ENCODE measurements at regions not wholly inside any gene's neighbourhood (a gene's known extent, or its start where the extent isn't known, plus 50 kb on each side); places are given as distances from the start of the nearest gene placed in this dataset.

- no peak for DNase-seq (ENCODE audit: low spot score)
- no peak overlapping the region for H3K4me3 ChIP-seq (ENCODE audit: low read depth, low read length, poor library complexity, severe bottlenecking)
- no peaks in the 10 kb centered on the region for H3K9me3 ChIP-seq (ENCODE audit: low read length)
- CTCF ChIA-PET (ENCODE audit: unreplicated experiment), result no interaction called here
- TF ChIP-seq CTCF (conservative IDR thresholded peaks at IDR 0.05; ENCODE audit: low read length), result no peak
- TF ChIP-seq EZH2phosphoT487 (IDR thresholded peaks at IDR 0.05; ENCODE audit: borderline replicate concordance, low read depth, low read length), result no peak
- intact Hi-C loops (cut with micrococcal nuclease; ENCODE audit: unreplicated experiment), result no loop called here
- H2AFZ ChIP-seq (ENCODE audit: low read length), result no peak overlapping the region
- no peak overlapping the region for H3K4me2 ChIP-seq (ENCODE audit: low read length)
- H3K9me2 ChIP-seq (ENCODE audit: insufficient read depth, low read length), result no peaks in the 10 kb centered on the region
- H3K79me2 ChIP-seq (ENCODE audit: insufficient read depth, low read depth, low read length), result no peaks in the 10 kb centered on the region
- no peak overlapping the region for H3K27ac ChIP-seq (ENCODE audit: low read depth, low read length, poor library complexity, severe bottlenecking)
- POLR2A ChIA-PET, result interaction anchor here (0.6 to 1.8 kb wide), 2 partner anchors 9 to 265 kb away, joined by 3 read pairs; no protein-coding TSS in a partner anchor
- H3K36me3 ChIP-seq (ENCODE audit: insufficient read depth, low read length), result no peaks in the 10 kb centered on the region
- no peaks in the 10 kb centered on the region for H3K4me1 ChIP-seq (ENCODE audit: insufficient read depth, low read length, poor library complexity, severe bottlenecking)
- no peaks in the 10 kb centered on the region for H4K20me1 ChIP-seq (ENCODE audit: insufficient read depth, low read length)
- BruUV-seq (replicated peaks), result no TSS peak
Observed at GRCh38 chr4:15295421-15296162, 132.2 kb upstream of the C1QTNF7 start.

- no peak overlapping the region for H3K27ac ChIP-seq (ENCODE audit: low read depth, low read length, poor library complexity, severe bottlenecking)
- ChIA-PET CTCF (ENCODE audit: unreplicated experiment) (no interaction called here), POLR2A (no interaction called here)
- no peaks in the 10 kb centered on the region for H4K20me1 ChIP-seq (ENCODE audit: insufficient read depth, low read length)
- H2AFZ ChIP-seq (ENCODE audit: low read length), result no peak overlapping the region
- DNase-seq (ENCODE audit: low spot score), result no peak
- TF ChIP-seq CTCF (conservative IDR thresholded peaks at IDR 0.05; ENCODE audit: low read length) (no peak), EZH2phosphoT487 (IDR thresholded peaks at IDR 0.05; ENCODE audit: borderline replicate concordance, low read depth, low read length) (no peak)
- H3K9me3 ChIP-seq (ENCODE audit: low read length), result no peaks in the 10 kb centered on the region
- no peaks in the 10 kb centered on the region for H3K4me1 ChIP-seq (ENCODE audit: insufficient read depth, low read length, poor library complexity, severe bottlenecking)
- no peak overlapping the region for H3K4me3 ChIP-seq (ENCODE audit: low read depth, low read length, poor library complexity, severe bottlenecking)
- intact Hi-C loops (cut with micrococcal nuclease; ENCODE audit: unreplicated experiment), result no loop called here
- no peaks in the 10 kb centered on the region for H3K36me3 ChIP-seq (ENCODE audit: insufficient read depth, low read length)
- H3K79me2 ChIP-seq (ENCODE audit: insufficient read depth, low read depth, low read length), result no peaks in the 10 kb centered on the region
- no peak overlapping the region for H3K4me2 ChIP-seq (ENCODE audit: low read length)
- no peaks in the 10 kb centered on the region for H3K9me2 ChIP-seq (ENCODE audit: insufficient read depth, low read length)
- BruUV-seq (replicated peaks), result no TSS peak
Observed at GRCh38 chr4:15297344-15297743, 130.5 kb upstream of the C1QTNF7 start.

DNA sequence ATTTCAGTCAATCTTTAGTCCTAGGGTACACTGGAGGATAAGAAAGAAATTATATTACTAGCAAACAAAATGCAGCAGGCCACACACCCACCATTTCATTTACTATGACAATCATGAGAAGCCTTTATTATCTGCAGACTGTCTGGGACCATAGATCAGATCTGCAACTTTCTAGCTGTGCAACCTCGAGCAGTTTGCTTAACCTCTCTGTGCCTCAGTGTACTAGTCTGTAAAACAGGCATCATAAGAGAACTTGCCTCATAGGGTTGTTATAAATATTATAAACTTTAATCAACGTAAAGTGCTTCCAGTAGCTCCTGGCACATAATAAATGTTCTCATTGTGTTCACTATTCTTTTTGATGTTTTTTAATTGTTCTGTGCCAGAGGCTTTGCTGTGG lies 128.2 kb upstream of the C1QTNF7 start:
- no peaks in the 10 kb centered on the region for H3K4me1 ChIP-seq (ENCODE audit: insufficient read depth, low read length, poor library complexity, severe bottlenecking)
- H3K79me2 ChIP-seq (ENCODE audit: insufficient read depth, low read depth, low read length), result no peaks in the 10 kb centered on the region
- no peak for DNase-seq (ENCODE audit: low spot score)
- H3K4me2 ChIP-seq (ENCODE audit: low read length), result no peak overlapping the region
- H3K4me3 ChIP-seq (ENCODE audit: low read depth, low read length, poor library complexity, severe bottlenecking), result no peak overlapping the region
- ChIA-PET POLR2A (interaction anchor here (0.5 kb wide), 1 partner anchor 1269 kb away, joined by 3 read pairs; no protein-coding TSS in a partner anchor), CTCF (ENCODE audit: unreplicated experiment) (no interaction called here)
- H3K36me3 ChIP-seq (ENCODE audit: insufficient read depth, low read length), result no peaks in the 10 kb centered on the region
- no TSS peak for BruUV-seq (replicated peaks)
- intact Hi-C loops (cut with micrococcal nuclease; ENCODE audit: unreplicated experiment), result no loop called here
- no peak overlapping the region for H3K27ac ChIP-seq (ENCODE audit: low read depth, low read length, poor library complexity, severe bottlenecking)
- H3K9me2 ChIP-seq (ENCODE audit: insufficient read depth, low read length), result no peaks in the 10 kb centered on the region
- H2AFZ ChIP-seq (ENCODE audit: low read length), result no peak overlapping the region
- no peak for TF ChIP-seq CTCF (conservative IDR thresholded peaks at IDR 0.05; ENCODE audit: low read length)
- TF ChIP-seq EZH2phosphoT487 (IDR thresholded peaks at IDR 0.05; ENCODE audit: borderline replicate concordance, low read depth, low read length), result no peak
- no peaks in the 10 kb centered on the region for H3K9me3 ChIP-seq (ENCODE audit: low read length)
- no peaks in the 10 kb centered on the region for H4K20me1 ChIP-seq (ENCODE audit: insufficient read depth, low read length)

All from OCI-LY7 (cell line).